CD14-positive monocyte (primary cell): ENCODE measurements at regions not wholly inside any gene's neighbourhood (a gene's known extent, or its start where the extent isn't known, plus 50 kb on each side); places are given as distances from the start of the nearest gene placed in this dataset.

Experiments used
- DNase-seq, 3 donors: peaks; one replicate each; pipeline ENCODE4 v3.0.0-alpha.2; 2011 to 2022
- H2AFZ ChIP-seq: 2 replicates; pipeline ENCODE4 v1.6.0; 2012; ENCODE audit warnings: mild to moderate bottlenecking, low read depth, low read length, inconsistent platforms; ENCODE audit not compliant: insufficient read depth, poor library complexity, severe bottlenecking
- H3K27ac ChIP-seq, 2 donors: 1 replicate in 1 of 2; 2 replicates in 1 of 2; pipeline ENCODE4 v1.5.1; 2012 to 2013; ENCODE audit warnings: low read length in 2 of 2, control low read depth in 1 of 2, inconsistent platforms in 1 of 2, low read depth in 1 of 2, mild to moderate bottlenecking in 1 of 2
- H3K27me3 ChIP-seq, 2 donors: one replicate each; pipeline versions ENCODE4 v1.6.0 to v1.6.1; 2011 to 2013; ENCODE audit warnings: low read length in 2 of 2; ENCODE audit not compliant: control insufficient read depth in 2 of 2, insufficient read depth in 2 of 2
- H3K36me3 ChIP-seq, 2 donors: replicated peaks in 1 of 2; 1 replicate in 1 of 2; 2 replicates in 1 of 2; pipeline versions ENCODE4 v1.5.1 to v1.6.1; 2012 to 2013; ENCODE audit warnings: low read length in 2 of 2, control low read depth in 1 of 2, inconsistent platforms in 1 of 2, mild to moderate bottlenecking in 1 of 2; ENCODE audit not compliant: insufficient read depth in 2 of 2, control insufficient read depth in 1 of 2
- H3K4me1 ChIP-seq, 2 donors: 1 replicate in 1 of 2; 2 replicates in 1 of 2; pipeline versions ENCODE4 v1.5.1 to v1.6.1; 2012 to 2013; ENCODE audit warnings: low read length in 2 of 2, control low read depth in 1 of 2, inconsistent platforms in 1 of 2, mild to moderate bottlenecking in 1 of 2, moderate library complexity in 1 of 2; ENCODE audit not compliant: insufficient read depth in 2 of 2, control insufficient read depth in 1 of 2
- H3K4me2 ChIP-seq: replicated peaks from 2 replicates; pipeline ENCODE3; 2012; ENCODE audit warnings: low read length, moderate library complexity, mild to moderate bottlenecking; ENCODE audit not compliant: poor library complexity, severe bottlenecking; ENCODE audit errors: extremely low read depth
- H3K4me3 ChIP-seq, 3 experiments: fragments of 200-600 bp in 1 of 3; sonication (generic) in 1 of 3; replicated peaks in 1 of 3; 1 replicate in 2 of 3; 2 replicates in 1 of 3; pipeline ENCODE4 v1.5.1; 2011 to 2013; ENCODE audit warnings: low read length in 3 of 3, mild to moderate bottlenecking in 3 of 3, control low read depth in 2 of 3, low read depth in 2 of 3, inconsistent platforms in 1 of 3, moderate library complexity in 1 of 3
- H3K79me2 ChIP-seq: 2 replicates; pipeline ENCODE4 v1.6.0; 2012; ENCODE audit warnings: mild to moderate bottlenecking, control low read depth, inconsistent platforms, low read length, moderate library complexity; ENCODE audit not compliant: insufficient read depth
- H3K9ac ChIP-seq: 2 replicates; pipeline ENCODE4 v1.6.0; 2017; ENCODE audit warnings: low read length, mild to moderate bottlenecking; ENCODE audit not compliant: insufficient read depth, poor library complexity, severe bottlenecking
- H3K9me3 ChIP-seq, 2 donors: replicated peaks in 1 of 2; 1 replicate in 1 of 2; 2 replicates in 1 of 2; pipeline versions ENCODE4 v1.5.1 to v1.6.1; 2012 to 2013; ENCODE audit warnings: low read length in 2 of 2, control low read depth in 1 of 2; ENCODE audit not compliant: control insufficient read depth in 1 of 2, insufficient read depth in 1 of 2
- H4K20me1 ChIP-seq: 2 replicates; pipeline ENCODE4 v1.6.0; 2012; ENCODE audit warnings: mild to moderate bottlenecking, low read length, control low read depth, moderate library complexity; ENCODE audit not compliant: insufficient read depth
- H3K27ac Mint-ChIP-seq, 7 donors: one replicate each; pipeline ENCODE4 v1.8.0; 2020; ENCODE audit warnings: mild to moderate bottlenecking in 7 of 7, mixed read lengths in 7 of 7, moderate library complexity in 6 of 7, inconsistent platforms in 2 of 7
- H3K27me3 Mint-ChIP-seq, 3 donors: one replicate each; pipeline ENCODE4 v1.8.0; 2021 to 2022; ENCODE audit warnings: low read depth in 3 of 3, mild to moderate bottlenecking in 3 of 3, mixed read lengths in 3 of 3, moderate library complexity in 3 of 3, inconsistent platforms in 1 of 3
- H3K36me3 Mint-ChIP-seq, 2 donors: one replicate each; pipeline ENCODE4 v1.8.0; 2020; ENCODE audit warnings: mixed read lengths in 2 of 2, inconsistent platforms in 1 of 2, mild to moderate bottlenecking in 1 of 2
- H3K4me1 Mint-ChIP-seq: one replicate; pipeline ENCODE4 v1.8.0; 2020; ENCODE audit warnings: mild to moderate bottlenecking, mixed read lengths
- H3K4me3 Mint-ChIP-seq, 2 donors: one replicate each; pipeline ENCODE4 v1.8.0; 2020; ENCODE audit warnings: mild to moderate bottlenecking in 2 of 2, mixed read lengths in 2 of 2, moderate library complexity in 1 of 2
- H3K9me3 Mint-ChIP-seq, 7 donors: one replicate each; pipeline ENCODE4 v1.8.0; 2020 to 2022; ENCODE audit warnings: mixed read lengths in 7 of 7, mild to moderate bottlenecking in 6 of 7, moderate library complexity in 6 of 7, inconsistent platforms in 2 of 7
- CTCF ChIP-seq: fragments of 200-600 bp; IDR thresholded peaks from one replicate; pipeline ENCODE4 v1.8.0; 2022; ENCODE audit warnings: antibody characterized with exemption, mild to moderate bottlenecking
- WGBS: methylation state at CpG from one replicate; pipeline ENCODE4 v1.1.5; 2013; ENCODE audit warnings: missing lambda C conversion rate; ENCODE audit not compliant: insufficient coverage; 5-methylcytosine and 5-hydroxymethylcytosine counted together
- intact Hi-C, 2 donors: fragments of 100-400 bp; cut with micrococcal nuclease; formaldehyde crosslinking; loops; one replicate each; pipeline versions ENCODE4 v1.15.0 to v1.15.1; 2023

- Histone ChIP-seq H3K9me3 (no peaks in the 10 kb centered on the region), H3K4me3 (no peak overlapping the region), H3K4me1 (peaks cover 1 to 6% of the 10 kb centered on the region in 2 donors), H3K4me2 (no peak overlapping the region), H3K27ac (no peak overlapping the region), H3K79me2 (no peaks in the 10 kb centered on the region), H3K9ac (no peak overlapping the region), H4K20me1 (no peaks in the 10 kb centered on the region), H3K27me3 (no peaks in the 10 kb centered on the region), H3K36me3 (no peaks in the 10 kb centered on the region), H2AFZ (no peak overlapping the region)
- H3K9me3 Mint-ChIP-seq = peaks cover 0 to 7% (median 3%) of the 10 kb centered on the region in 7 donors
- no peak overlapping the region for H3K27ac Mint-ChIP-seq
- peaks cover 4% of the 10 kb centered on the region for H3K4me1 Mint-ChIP-seq
- no peak overlapping the region for H3K4me3 Mint-ChIP-seq
- intact Hi-C loops = no loop called here
- no peaks in the 10 kb centered on the region for H3K36me3 Mint-ChIP-seq
- 83% methylated on average over 1 of the region's 2 CpGs for WGBS
- TF ChIP-seq CTCF = no peak
- H3K27me3 Mint-ChIP-seq = no peaks in the 10 kb centered on the region
- DNase-seq = no peak
These were observed 270.2 kb downstream of the TMEM167A start for GRCh38 chr5:82807021-82807420.

DNA sequence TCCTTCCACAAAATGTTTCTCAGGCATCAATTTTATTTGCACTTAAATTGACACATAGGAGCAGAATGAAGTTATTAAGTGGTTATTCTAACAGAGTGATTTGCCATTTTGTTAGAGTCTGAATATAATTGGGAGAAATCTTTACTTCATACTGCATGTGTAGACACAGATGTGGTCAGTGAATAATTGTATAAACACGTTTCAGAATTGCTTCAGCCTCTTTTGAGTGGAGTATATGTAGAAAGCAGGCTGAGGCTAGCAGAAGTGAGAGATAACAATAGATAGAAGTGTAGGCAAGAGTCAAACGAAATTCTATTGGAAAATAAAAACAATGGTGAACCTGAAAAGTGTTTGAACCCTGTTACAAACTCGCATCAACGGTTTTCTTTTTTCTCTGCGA lies 270.7 kb downstream of the TMEM167A start:
- Histone ChIP-seq H3K79me2 (no peaks in the 10 kb centered on the region), H3K27me3 (no peaks in the 10 kb centered on the region), H4K20me1 (no peaks in the 10 kb centered on the region), H3K9me3 (no peaks in the 10 kb centered on the region), H2AFZ (no peak overlapping the region), H3K27ac (no peak overlapping the region), H3K4me3 (no peak overlapping the region), H3K9ac (no peak overlapping the region), H3K4me2 (no peak overlapping the region), H3K36me3 (no peaks in the 10 kb centered on the region), H3K4me1 (peaks cover 0 to under 1% of the 10 kb centered on the region in 2 donors)
- TF ChIP-seq CTCF = no peak
- WGBS = 79% methylated on average over 4 of the region's 5 CpGs
- no peak for DNase-seq
- H3K4me3 Mint-ChIP-seq = no peak overlapping the region
- no peak overlapping the region for H3K27ac Mint-ChIP-seq
- H3K27me3 Mint-ChIP-seq = no peaks in the 10 kb centered on the region
- intact Hi-C loops = no loop called here
- H3K9me3 Mint-ChIP-seq = peaks cover 0 to 7% (median 3%) of the 10 kb centered on the region in 7 donors
- H3K4me1 Mint-ChIP-seq = no peaks in the 10 kb centered on the region
- H3K36me3 Mint-ChIP-seq = no peaks in the 10 kb centered on the region
